Right ventricle myocardium inferior (tissue), 1 donor: ENCODE measurements at regions not wholly inside any gene's neighbourhood (a gene's known extent, or its start where the extent isn't known, plus 50 kb on each side); places are given as distances from the start of the nearest gene placed in this dataset.
"Not testable (repeated sequence)": the region's sequence is repeated elsewhere in the genome, so short reads cannot be mapped to it uniquely, and the experiment has no call there.

Experiments
- ATAC-seq: fragments of 200-7000 bp; cut with Tn5 transposase; one replicate; pipeline ENCODE4 v1.9.1; 2020; ENCODE audit warnings: mild to moderate bottlenecking, moderate library complexity
- DNase-seq: peaks from one replicate; pipeline ENCODE4 v3.0.0; 2021; ENCODE audit errors: missing footprints
- intact Hi-C: fragments of 100-400 bp; cut with DNase I; formaldehyde crosslinking; loops from one replicate; pipeline ENCODE4 v1.11.0; 2022
- donor health status: DM: no; HTN: yes; CAD: no; lungs with severe emphysema.

- intact Hi-C loops = no loop called here
- ATAC-seq = no peak
Measured at GRCh38 chr4:104025251-104025650, 305.5 kb upstream of the TACR3 start.

DNA sequence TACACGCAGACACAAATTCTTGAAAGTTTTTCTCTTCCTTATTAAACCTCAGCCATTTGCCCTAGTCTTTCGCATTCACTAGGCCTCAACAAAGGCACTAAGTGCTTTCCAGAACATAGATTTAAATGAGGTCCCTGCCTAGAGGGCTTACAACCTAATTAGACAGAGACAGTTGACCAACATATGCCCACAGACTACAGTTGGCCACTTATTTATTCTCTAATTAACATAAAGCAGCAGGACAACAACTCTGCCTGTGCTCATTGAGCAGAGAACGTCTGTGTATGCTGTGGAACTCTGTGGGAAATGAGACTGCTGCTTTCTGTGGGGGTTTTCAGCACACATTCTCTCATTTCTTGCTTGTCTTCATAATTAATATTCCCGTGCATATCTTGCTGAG is 303.0 kb upstream of the TACR3 start:
- ATAC-seq (no peak), DNase-seq (no peak)
- intact Hi-C loops = no loop called here

More at GRCh38 chr4:104025251-104025650, 305.5 kb upstream of the TACR3 start:
- DNase-seq = no peak

DNA sequence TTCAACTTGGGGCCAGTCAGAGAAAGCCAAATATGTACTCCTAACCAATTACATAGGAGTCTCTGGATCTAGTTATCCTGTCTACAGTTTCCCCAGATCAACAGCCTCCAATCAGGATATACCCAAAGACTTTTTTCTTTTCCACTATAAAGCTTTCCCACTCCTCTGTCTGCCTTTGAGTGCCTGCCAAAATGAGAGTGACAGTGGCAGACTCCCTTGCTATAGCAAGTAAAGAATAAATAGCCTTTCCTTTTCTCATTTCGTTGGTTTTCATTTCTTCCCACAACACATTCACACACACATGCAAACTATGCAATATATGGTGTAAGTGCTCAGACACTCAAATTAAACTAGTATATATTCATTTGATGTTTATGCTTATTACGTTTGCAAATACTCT is 302.4 kb upstream of the TACR3 start:
- intact Hi-C loops = no loop called here
- no peak for ATAC-seq
- DNase-seq = no peak

- DNase-seq (no peak), ATAC-seq (no peak)
- intact Hi-C loops = no loop called here
Measured at GRCh38 chr4:104020641-104021040, 300.9 kb upstream of the TACR3 start.

DNA sequence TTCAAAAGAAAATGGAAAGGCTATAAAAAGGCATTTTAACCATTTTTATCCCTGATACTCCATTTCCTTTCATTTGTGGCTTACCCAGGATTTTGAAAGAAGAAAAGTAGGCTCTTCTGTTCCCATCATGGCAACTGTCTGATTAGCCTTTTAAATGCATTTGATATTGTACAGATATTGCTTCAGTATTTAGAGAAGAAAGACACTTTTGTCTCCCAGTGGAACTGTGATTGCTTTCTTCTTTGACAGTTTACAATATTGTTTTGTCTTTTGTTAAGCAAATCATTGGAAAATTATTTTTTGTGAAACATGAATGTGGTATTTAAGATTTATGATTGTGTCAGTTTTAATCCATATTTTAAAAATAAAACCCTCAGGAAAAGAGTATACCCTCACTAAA is 297.4 kb upstream of the TACR3 start:
- ATAC-seq = no peak
- intact Hi-C loops = no loop called here
- no peak for DNase-seq

DNA sequence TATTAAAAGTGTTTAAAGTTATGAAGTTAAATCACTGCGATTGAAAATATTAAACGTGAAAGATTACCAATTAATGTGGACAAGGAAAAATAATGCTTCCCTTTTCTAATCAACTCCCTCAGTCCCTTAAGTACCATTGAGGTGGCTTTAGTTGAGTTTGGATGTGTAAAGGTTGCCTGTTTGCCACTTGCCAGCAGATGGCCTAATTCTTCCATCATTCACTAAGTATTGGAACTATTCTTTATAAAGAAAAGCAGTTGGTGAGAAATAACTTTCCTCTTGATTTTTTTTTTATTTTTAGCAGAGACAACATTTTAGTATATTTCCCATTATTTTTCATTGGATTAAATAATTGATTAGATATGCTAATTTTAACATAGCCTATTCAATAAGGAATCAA is 295.9 kb upstream of the TACR3 start:
- ATAC-seq = no peak
- intact Hi-C loops = no loop called here
- DNase-seq = no peak

GRCh38 chr4:104010722-104011121 is 290.9 kb upstream of the TACR3 start:
- DNase-seq (no peak), ATAC-seq (no peak)
- intact Hi-C loops = no loop called here

DNA sequence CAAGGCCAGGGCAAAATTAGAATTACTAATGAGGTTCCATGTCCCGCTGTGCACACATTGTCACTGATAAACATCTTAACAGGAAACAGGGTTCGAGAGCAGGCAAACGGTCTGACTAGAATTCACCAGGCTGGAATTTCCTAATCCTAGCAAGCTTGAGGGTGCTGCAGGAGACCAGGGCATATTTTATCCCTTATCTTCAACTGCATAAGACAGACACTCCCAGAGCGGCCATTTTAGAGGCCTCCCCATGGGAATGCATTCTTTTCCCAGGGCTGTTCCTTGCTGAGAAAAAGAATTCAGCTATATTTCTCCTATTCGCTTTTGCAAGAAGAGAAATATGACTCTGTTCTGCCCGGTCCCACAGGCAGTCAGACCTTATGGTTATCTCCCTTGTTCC is 282.5 kb upstream of the TACR3 start:
- ATAC-seq, DNase-seq, intact Hi-C loops: not testable (repeated sequence)

GRCh38 chr4:103998756-103999155 is 279.0 kb upstream of the TACR3 start:
- intact Hi-C loops = no loop called here
- DNase-seq (no peak), ATAC-seq (no peak)

GRCh38 chr4:103996637-103997036 is 276.9 kb upstream of the TACR3 start:
- DNase-seq (no peak), ATAC-seq (no peak)
- intact Hi-C loops = no loop called here

DNA sequence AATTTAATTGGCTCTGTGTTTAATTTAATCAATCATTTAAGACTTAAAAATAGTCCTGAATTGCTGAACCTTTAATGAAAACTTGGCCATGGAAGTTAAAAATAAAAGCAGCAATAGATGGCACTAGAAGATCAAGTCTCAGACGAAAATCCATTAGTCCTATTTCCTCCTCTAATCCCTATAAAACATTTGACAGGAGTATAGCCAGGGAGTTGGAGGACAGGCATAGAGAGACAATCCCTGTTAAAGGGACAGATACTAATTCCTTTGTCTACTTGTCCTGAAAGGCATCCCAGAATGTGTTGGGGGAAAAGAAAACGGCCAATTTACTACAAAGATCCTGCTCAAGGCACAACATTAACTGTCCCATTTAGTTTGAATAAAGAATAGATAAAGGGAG is 276.3 kb upstream of the TACR3 start:
- no peak for DNase-seq
- ATAC-seq = no peak
- intact Hi-C loops = no loop called here

DNA sequence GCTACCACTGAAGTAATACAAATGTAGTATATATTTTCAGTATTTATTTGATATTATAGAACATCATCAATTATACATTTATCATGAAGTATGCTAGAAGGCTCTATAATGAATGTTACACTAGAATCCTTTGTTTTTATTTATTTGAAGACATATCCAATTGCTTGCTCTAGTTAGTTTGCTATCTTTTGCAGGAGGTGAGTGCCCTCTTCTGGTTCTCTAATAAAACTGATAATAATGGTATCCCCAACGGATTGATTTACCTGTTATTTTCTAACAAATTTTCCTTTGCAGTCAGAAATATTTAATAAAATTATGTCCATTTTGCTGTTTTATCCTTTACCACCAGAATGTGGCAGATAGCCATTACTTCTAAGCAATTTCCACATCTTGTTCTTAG is 274.3 kb upstream of the TACR3 start:
- intact Hi-C loops = no loop called here
- ATAC-seq (no peak), DNase-seq (no peak)

- intact Hi-C loops = no loop called here
- ATAC-seq = no peak
Measured at GRCh38 chr4:103982454-103982853, 262.7 kb upstream of the TACR3 start.

DNA sequence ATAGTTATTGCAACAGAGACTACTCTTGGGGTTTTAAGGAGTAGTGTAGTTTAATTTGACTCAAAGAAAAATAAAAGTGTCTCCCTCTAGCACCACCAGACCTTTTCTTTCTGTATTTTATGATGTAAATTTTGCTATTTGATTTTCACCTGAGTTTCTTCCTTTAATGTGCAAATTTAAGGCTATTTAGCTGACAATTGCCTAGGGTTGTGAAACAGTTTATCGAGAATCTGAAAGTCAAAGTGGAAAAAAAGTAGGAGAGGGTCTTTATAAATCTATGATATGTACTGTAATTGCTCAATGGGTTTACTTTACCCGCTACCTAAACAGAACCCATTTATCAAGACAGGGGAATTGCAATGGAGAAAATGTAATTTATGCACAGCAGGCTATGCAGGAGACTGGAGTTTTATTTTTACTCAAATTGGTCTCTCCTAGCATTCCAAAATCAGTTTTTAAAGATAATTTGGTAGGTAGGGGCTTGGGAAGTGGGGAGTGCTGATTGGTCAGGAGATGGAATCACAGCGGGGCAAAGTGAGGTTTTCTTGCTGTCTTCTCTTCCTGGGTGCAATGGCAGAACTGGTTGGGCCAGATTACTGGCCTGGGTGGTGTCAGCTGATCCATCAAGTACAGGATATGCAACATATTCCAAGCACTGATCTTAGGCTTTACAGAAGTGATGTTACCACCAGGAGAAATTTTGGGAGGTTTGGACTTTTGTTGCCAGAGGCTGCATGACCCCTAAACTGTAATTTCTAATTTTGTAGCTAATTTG is 228.6 kb upstream of the TACR3 start:
- DNase-seq (no peak), ATAC-seq (no peak)
- intact Hi-C loops = no loop called here

More at GRCh38 chr4:103982454-103982853, 262.7 kb upstream of the TACR3 start:
- DNase-seq = no peak

DNA sequence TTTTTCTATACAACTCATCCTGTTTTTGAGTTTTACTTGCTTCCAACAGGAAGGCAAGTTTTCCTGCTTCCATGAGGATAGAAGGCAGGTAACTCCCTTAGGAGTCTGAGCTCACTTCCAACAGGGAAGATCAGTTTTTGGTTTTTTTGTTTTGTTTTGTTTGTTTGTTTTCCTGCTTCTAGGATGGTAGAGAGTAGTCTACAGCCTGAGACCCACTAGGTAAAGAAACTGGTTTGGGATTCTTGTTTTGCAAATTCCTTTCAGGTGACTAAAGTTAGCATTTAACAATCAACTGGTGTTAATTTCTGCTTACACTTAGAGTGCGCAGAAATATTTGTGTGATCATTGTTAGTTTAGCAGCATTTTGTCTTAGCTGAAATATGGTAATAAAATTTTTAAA is 227.8 kb upstream of the TACR3 start:
- DNase-seq (no peak), ATAC-seq (no peak)
- intact Hi-C loops = no loop called here

- ATAC-seq, DNase-seq, intact Hi-C loops: not testable (repeated sequence)
Measured at GRCh38 chr4:103946621-103947268, 227.0 kb upstream of the TACR3 start.

DNA sequence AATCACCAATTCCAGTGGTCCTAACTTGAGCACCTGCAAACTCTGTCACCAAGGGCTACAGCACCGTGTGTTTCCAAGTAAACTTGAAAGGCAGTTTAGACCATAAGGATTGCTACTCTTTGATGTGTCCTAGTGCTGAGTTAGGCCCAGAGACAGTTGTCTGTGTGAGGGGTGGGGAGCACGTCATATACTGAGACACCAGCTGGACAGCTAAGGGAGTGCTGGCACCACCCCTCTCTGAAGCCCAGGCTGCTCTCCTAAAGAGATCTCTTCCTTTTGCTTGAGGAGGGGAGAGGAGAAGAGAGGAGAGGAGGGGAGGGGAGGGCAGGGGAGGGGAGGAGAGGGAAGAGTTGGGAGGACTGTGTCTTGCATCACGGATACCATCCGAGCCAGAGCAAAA is 218.7 kb upstream of the TACR3 start:
- intact Hi-C loops = no loop called here
- DNase-seq (no peak), ATAC-seq (no peak)

DNA sequence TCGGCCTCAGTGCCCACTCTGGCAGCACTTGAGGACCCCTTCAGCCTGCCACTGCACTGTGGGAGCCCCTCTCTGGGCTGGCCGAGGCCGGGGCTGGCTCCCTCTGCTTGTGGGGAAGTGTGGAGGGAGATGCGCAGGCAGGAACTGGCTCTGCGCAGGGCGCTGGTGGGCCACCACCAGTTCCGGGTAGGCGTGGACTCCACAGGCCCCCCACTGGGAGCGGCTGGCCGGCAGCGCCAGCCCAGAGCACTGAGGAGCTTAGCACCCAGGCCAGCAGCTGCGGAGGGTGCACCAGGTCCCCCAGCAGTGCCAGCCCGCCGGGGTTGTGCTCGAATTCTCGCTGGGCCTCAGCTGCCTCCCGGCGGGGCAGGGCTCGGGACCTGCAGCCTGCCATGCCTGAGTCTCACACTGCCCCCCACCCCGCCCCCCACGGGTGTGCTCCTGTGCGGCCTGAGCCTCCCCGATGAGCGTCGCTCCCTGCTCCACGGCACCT is 216.9 kb upstream of the TACR3 start:
- intact Hi-C loops = no loop called here
- no peak for DNase-seq
- no peak for ATAC-seq

- no peak for DNase-seq
- ATAC-seq = no peak
- intact Hi-C loops = no loop called here
Measured at GRCh38 chr4:103934178-103934789, 214.5 kb upstream of the TACR3 start.

GRCh38 chr4:103928370-103928769 is 208.6 kb upstream of the TACR3 start:
- ATAC-seq (no peak), DNase-seq (no peak)
- intact Hi-C loops = no loop called here
